ENCODE measurements at regions not wholly inside any gene's neighbourhood (a gene's known extent, or its start where the extent isn't known, plus 50 kb on each side); places are given as distances from the start of the nearest gene placed in this dataset.

GRCh38 chr2:180258579-180258978 lies 251.5 kb upstream of the CWC22 start:
- TF ChIP-seq EP300 (IDR thresholded peaks at IDR 0.05) (no peak), POLR2A (IDR thresholded peaks at IDR 0.05) (no peak), POLR2AphosphoS5 (IDR thresholded peaks at IDR 0.05) (no peak), CTCF (IDR thresholded peaks at IDR 0.05) (no peak)

Data from sigmoid colon (tissue), 4 donors.